ENCODE measurements at regions not wholly inside any gene's neighbourhood (a gene's known extent, or its start where the extent isn't known, plus 50 kb on each side); places are given as distances from the start of the nearest gene placed in this dataset.

GRCh38 chr1:200468264-200469001 lies 58.6 kb upstream of the ZNF281 start (continued):
- no peak for TF ChIP-seq PTTG1 (tag; IDR thresholded peaks at IDR 0.05; ENCODE audit: low read depth)
- no peak for TF ChIP-seq ZNF23 (CRISPR knock-in tag; IDR thresholded peaks at IDR 0.05)

- H3K4me2 ChIP-seq (ENCODE audit: insufficient read depth, low read length): no peak overlapping the region
- no peak overlapping the region for H3K27ac ChIP-seq (ENCODE audit: extremely low read depth, low read depth, low read length)
- DNase-seq (ENCODE audit: extremely low read depth in 1 of 4, low spot score in 3 of 4): no peak
- no TSS peak for BruUV-seq (replicated peaks)
- POLR2A ChIA-PET: interaction anchor here (0.6 to 0.9 kb wide), 3 partner anchors 19 to 1466 kb away, joined by 3 read pairs; no protein-coding TSS in a partner anchor
- peak; percentile 56 for TF ChIP-seq C11orf30 (IDR thresholded peaks at IDR 0.05; ENCODE audit: low read depth)
- TF ChIP-seq ZKSCAN8 (CRISPR knock-in tag; IDR thresholded peaks at IDR 0.05): no peak
- TF ChIP-seq TAL1 (IDR thresholded peaks at IDR 0.05): 0 out of 2 replicates have a peak, but pooled peaks have one; percentile 8
- TF ChIP-seq, protein P1, sequence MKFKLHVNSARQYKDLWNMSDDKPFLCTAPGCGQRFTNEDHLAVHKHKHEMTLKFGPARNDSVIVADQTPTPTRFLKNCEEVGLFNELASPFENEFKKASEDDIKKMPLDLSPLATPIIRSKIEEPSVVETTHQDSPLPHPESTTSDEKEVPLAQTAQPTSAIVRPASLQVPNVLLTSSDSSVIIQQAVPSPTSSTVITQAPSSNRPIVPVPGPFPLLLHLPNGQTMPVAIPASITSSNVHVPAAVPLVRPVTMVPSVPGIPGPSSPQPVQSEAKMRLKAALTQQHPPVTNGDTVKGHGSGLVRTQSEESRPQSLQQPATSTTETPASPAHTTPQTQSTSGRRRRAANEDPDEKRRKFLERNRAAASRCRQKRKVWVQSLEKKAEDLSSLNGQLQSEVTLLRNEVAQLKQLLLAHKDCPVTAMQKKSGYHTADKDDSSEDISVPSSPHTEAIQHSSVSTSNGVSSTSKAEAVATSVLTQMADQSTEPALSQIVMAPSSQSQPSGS (CRISPR knock-in tag; IDR thresholded peaks at IDR 0.05): no peak
- peak; percentile 52; the same call in 1 of the 2 replicates for TF ChIP-seq SPI1 (IDR thresholded peaks at IDR 0.05; ENCODE audit: borderline replicate concordance, low read depth, low read length)
- TF ChIP-seq MAFG (tag; conservative IDR thresholded peaks at IDR 0.05): peak; percentile 51
- TF ChIP-seq GTF2B (IDR thresholded peaks at IDR 0.05; ENCODE audit: extremely low read depth, insufficient read length): no peak
- peak; percentile 58 for TF ChIP-seq ZNF316 (IDR thresholded peaks at IDR 0.05)
- in situ Hi-C loops (cut with MboI) (no loop called here), intact Hi-C loops (cut with micrococcal nuclease) (no loop called here)
- no peaks in the 10 kb centered on the region for H3K9me3 ChIP-seq (replicated peaks; ENCODE audit: control insufficient read depth, insufficient read depth, low read depth, low read length)
- WGBS (ENCODE audit: insufficient coverage, low coverage, missing lambda C conversion rate): 2% methylated on average over 12 of the region's 12 CpGs
- FAIRE-seq: no peak
- no peaks in the 10 kb centered on the region for H3K9me1 ChIP-seq (ENCODE audit: control insufficient read depth, insufficient read depth, low read length)
- H3K27me3 ChIP-seq (ENCODE audit: control insufficient read depth in 2 of 2, insufficient read depth in 2 of 2, low read length in 2 of 2): peaks cover 12 to 20% of the 10 kb centered on the region in 2 experiments; a peak in 3 of 5 replicates
- no peaks in the 10 kb centered on the region for H3K79me2 ChIP-seq (ENCODE audit: control insufficient read depth, insufficient read depth, low read length)
- H4K20me1 ChIP-seq (replicated peaks; ENCODE audit: control insufficient read depth, insufficient read depth, low read length): no peaks in the 10 kb centered on the region
- no peak overlapping the region for H3K4me3 ChIP-seq
- H3K9ac ChIP-seq (ENCODE audit: insufficient read depth in 1 of 2, low read depth in 2 of 2, low read length in 2 of 2): no peak overlapping the region
- no peak overlapping the region for H2AFZ ChIP-seq (ENCODE audit: low read depth, low read length)
- CTCF ChIA-PET (ENCODE audit: low intra/inter-chr PET ratio): no interaction called here
- ATAC-seq: no peak; the same call in 2 of the 3 replicates
- H3K36me3 ChIP-seq (ENCODE audit: control insufficient read depth, insufficient read depth, low read length): no peaks in the 10 kb centered on the region
- no peaks in the 10 kb centered on the region for H3K4me1 ChIP-seq (replicated peaks in 1 of 2; ENCODE audit: control insufficient read depth in 2 of 2, insufficient read depth in 2 of 2, low read length in 2 of 2)
Observed at GRCh38 chr1:200464784-200465400, 55.1 kb upstream of the ZNF281 start.

Data from K562 (cell line).